Panc1 (cell line): ENCODE measurements at regions not wholly inside any gene's neighbourhood (a gene's known extent, or its start where the extent isn't known, plus 50 kb on each side); places are given as distances from the start of the nearest gene placed in this dataset.

Source experiments
- CTCF ChIP-seq: fragments of 450-650 bp; IDR thresholded peaks from 2 replicates; pipeline ENCODE4 v1.5.1; 2017; ENCODE audit warnings: mild to moderate bottlenecking
- POLR2AphosphoS5 ChIP-seq: IDR thresholded peaks from 2 replicates; pipeline ENCODE4 v1.6.1; 2012; ENCODE audit warnings: mild to moderate bottlenecking, low read depth, low read length, moderate library complexity

DNA sequence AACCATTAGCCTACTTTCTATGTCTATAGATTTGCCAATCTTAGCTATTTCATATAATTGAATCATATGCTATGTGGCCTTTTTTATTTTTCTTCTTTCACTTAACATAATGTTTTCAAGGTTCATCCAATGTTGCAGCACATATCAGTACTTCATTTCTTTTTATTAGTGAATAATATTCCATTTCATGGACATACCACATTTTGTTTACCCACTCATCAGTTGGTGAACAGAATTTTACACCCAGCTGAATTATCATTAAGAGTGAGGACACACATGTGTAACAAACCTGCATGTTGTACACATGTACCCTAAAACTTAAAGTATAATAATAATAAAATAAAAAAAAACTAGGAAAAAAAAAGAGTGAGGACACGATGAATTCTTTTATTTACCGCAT lies 81.7 kb upstream of the C3orf80 start:
- TF ChIP-seq CTCF (no peak), POLR2AphosphoS5 (no peak)
